ENCODE measurements at regions not wholly inside any gene's neighbourhood (a gene's known extent, or its start where the extent isn't known, plus 50 kb on each side); places are given as distances from the start of the nearest gene placed in this dataset.

- H2BK20ac ChIP-seq (ENCODE audit: low read depth, low read length): no peak overlapping the region
- H3K18ac ChIP-seq (ENCODE audit: low read depth, low read length): no peak overlapping the region
- no peak overlapping the region for H4K5ac ChIP-seq (ENCODE audit: low read depth, low read length)
- no peak for ATAC-seq (ENCODE audit: low read depth)
- no peak overlapping the region for H3K23ac ChIP-seq (ENCODE audit: low read depth, low read length)
- DNase-seq: no peak
- no TSS peak for BruUV-seq (replicated peaks)
- H4K8ac ChIP-seq (ENCODE audit: low read depth in 2 of 2, low read length in 2 of 2): no peak overlapping the region
- no CpG with 5 or more reads among the region's 2 CpGs for WGBS, 2 experiments (ENCODE audit: extremely low coverage in 2 of 2, insufficient read length in 1 of 2)
- TF ChIP-seq RFX5 (IDR thresholded peaks at IDR 0.05; ENCODE audit: low read depth, low read length) (no peak), FOS (IDR thresholded peaks at IDR 0.05; ENCODE audit: low read depth, low read length) (no peak), CHD1 (IDR thresholded peaks at IDR 0.05; ENCODE audit: low read depth, low read length) (no peak), MAZ (IDR thresholded peaks at IDR 0.05; ENCODE audit: borderline replicate concordance, low read depth, low read length) (no peak), RAD21 (IDR thresholded peaks at IDR 0.05; ENCODE audit: low read length) (no peak), SMC3 (IDR thresholded peaks at IDR 0.05; ENCODE audit: low read depth, low read length) (no peak), RCOR1 (IDR thresholded peaks at IDR 0.05; ENCODE audit: insufficient replicate concordance, low read length) (no peak), CEBPB (IDR thresholded peaks at IDR 0.05; ENCODE audit: low read depth, low read length) (no peak), MXI1 (IDR thresholded peaks at IDR 0.05; ENCODE audit: borderline replicate concordance, low read depth, low read length) (no peak), CTCF (conservative IDR thresholded peaks at IDR 0.05; ENCODE audit: low read depth, low read length) (no peak), BHLHE40 (IDR thresholded peaks at IDR 0.05; ENCODE audit: low read depth, low read length) (no peak), POLR2A (IDR thresholded peaks at IDR 0.05; ENCODE audit: low read depth, low read length) (no peak)
- H3K4ac ChIP-seq (ENCODE audit: low read depth, low read length): no peak overlapping the region
- H2AK5ac ChIP-seq (ENCODE audit: low read depth, low read length): no peak overlapping the region
- H3K4me1 ChIP-seq (ENCODE audit: control insufficient read depth, insufficient read depth, low read length): peaks cover 4% of the 10 kb centered on the region
- H2AK9ac ChIP-seq (replicated peaks; ENCODE audit: low read depth, low read length, poor library complexity): no peak overlapping the region
- CTCF ChIA-PET: no interaction called here
- H3K27ac ChIP-seq (ENCODE audit: insufficient read depth, low read length): no peak overlapping the region
- POLR2A ChIA-PET (ENCODE audit: unreplicated experiment): no interaction called here
- H3K9ac ChIP-seq (ENCODE audit: low read depth, low read length): no peak overlapping the region
- no peak overlapping the region for H2BK15ac ChIP-seq (ENCODE audit: low read depth, low read length)
- no peak overlapping the region for H2AFZ ChIP-seq (replicated peaks; ENCODE audit: low read length, poor library complexity)
- no peaks in the 10 kb centered on the region for H3K36me3 ChIP-seq (ENCODE audit: control insufficient read depth, insufficient read depth, low read length)
- H3K27me3 ChIP-seq (ENCODE audit: control insufficient read depth, insufficient read depth, low read length): no peaks in the 10 kb centered on the region; the same call in 1 of the 2 replicates
- intact Hi-C loops (cut with micrococcal nuclease) (no loop called here), in situ Hi-C loops (cut with MboI; ENCODE audit: low sequenced_read_pairs) (no loop called here), dilution Hi-C loops (cut with HindIII; ENCODE audit: low sequenced_read_pairs, unreplicated experiment) (no loop called here)
- H3K79me1 ChIP-seq (ENCODE audit: low read depth in 1 of 2, low read length in 2 of 2): no peaks in the 10 kb centered on the region
- H3K14ac ChIP-seq (replicated peaks; ENCODE audit: low read depth, low read length): no peak overlapping the region
- no peak overlapping the region for H2BK120ac ChIP-seq (ENCODE audit: low read depth, low read length)
- H3K9me3 ChIP-seq (ENCODE audit: control insufficient read depth, insufficient read depth, low read length): no peaks in the 10 kb centered on the region
- no peaks in the 10 kb centered on the region for H4K20me1 ChIP-seq (ENCODE audit: insufficient read depth, low read length)
- H3K9me1 ChIP-seq (ENCODE audit: insufficient read depth, low read length): no peaks in the 10 kb centered on the region
- H2BK5ac ChIP-seq (ENCODE audit: low read depth, low read length, poor library complexity, severe bottlenecking): no peak overlapping the region
- H3K4me3 ChIP-seq (ENCODE audit: insufficient read depth, low read depth, low read length): no peak overlapping the region
- no peak overlapping the region for H3K4me2 ChIP-seq (ENCODE audit: low read depth, low read length)
- no peak overlapping the region for H4K91ac ChIP-seq (ENCODE audit: insufficient read depth, low read depth, low read length)
- H3K56ac ChIP-seq (ENCODE audit: extremely low read depth, insufficient read depth, low read length): no peak overlapping the region
Observed at GRCh38 chr4:151559595-151559994, 150.6 kb downstream of the FHIP1A start.

Measured in IMR-90 (cell line).